WI38 (cell line): ENCODE measurements at regions not wholly inside any gene's neighbourhood (a gene's known extent, or its start where the extent isn't known, plus 50 kb on each side); places are given as distances from the start of the nearest gene placed in this dataset.

Experiments
- H3K4me3 ChIP-seq: 2 replicates; pipeline ENCODE4 v1.5.1; 2011; ENCODE audit warnings: low read depth, mild to moderate bottlenecking, control low read depth, low read length
- CTCF ChIP-seq: IDR thresholded peaks from 2 replicates; pipeline ENCODE4 v1.5.1; 2012; ENCODE audit warnings: low read depth, mild to moderate bottlenecking, control low read depth, low read length

- no peak overlapping the region for H3K4me3 ChIP-seq
- no peak for TF ChIP-seq CTCF
Observed at GRCh38 chr2:397521-397920, 109.6 kb upstream of the ALKAL2 start.

- no peak overlapping the region for H3K4me3 ChIP-seq
- TF ChIP-seq CTCF, result no peak
Observed at GRCh38 chr2:396903-397302, 109.0 kb upstream of the ALKAL2 start.

DNA sequence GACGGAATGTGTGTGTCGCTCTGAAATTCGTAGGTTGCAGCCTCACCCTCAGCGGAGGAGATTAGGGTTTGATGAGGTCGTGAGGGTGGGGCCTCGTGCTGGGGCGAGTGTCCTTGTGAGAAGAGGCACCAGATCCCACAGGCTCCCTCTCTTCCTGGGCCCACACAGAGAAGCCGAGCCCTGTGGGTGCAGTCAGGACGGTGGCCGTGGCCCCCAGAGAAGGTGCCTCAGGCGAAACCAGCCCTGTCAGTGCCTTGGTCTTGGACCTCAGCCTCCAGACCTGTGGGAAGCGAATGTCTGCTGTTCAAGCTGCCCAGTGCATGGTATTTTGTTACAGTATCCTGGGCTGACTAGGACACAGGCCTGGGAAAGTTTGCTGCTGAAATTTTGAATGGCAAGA, 108.0 kb upstream of the ALKAL2 start:
- H3K4me3 ChIP-seq, result no peak overlapping the region
- TF ChIP-seq CTCF, result no peak

- no peak for TF ChIP-seq CTCF
- H3K4me3 ChIP-seq, result no peak overlapping the region
Observed at GRCh38 chr2:393711-394696, 106.1 kb upstream of the ALKAL2 start.

GRCh38 chr2:392926-393280, 105.0 kb upstream of the ALKAL2 start:
- no peak for TF ChIP-seq CTCF
- no peak overlapping the region for H3K4me3 ChIP-seq

- TF ChIP-seq CTCF, result no peak
- H3K4me3 ChIP-seq, result no peak overlapping the region
Observed at GRCh38 chr2:392181-392925, 104.5 kb upstream of the ALKAL2 start.

DNA sequence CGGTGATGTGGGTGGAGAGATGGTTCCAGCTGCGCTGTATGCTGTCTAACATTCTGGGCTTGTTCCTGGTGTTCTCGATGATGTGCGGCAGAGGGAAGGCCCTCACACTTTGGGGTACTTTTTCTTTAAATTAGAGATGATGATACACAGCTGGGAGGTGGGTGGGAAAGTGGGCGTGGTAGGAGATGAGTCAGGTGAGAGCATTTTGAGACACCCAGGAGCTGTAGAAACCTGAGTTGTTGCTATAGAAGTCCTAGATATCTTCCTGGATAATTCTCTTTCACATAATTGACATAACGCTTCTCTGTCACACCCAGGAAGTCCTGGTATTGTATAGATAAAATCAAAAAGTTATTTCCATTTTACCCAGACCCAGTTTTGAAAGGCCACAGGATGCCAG, 103.8 kb upstream of the ALKAL2 start:
- no peak overlapping the region for H3K4me3 ChIP-seq
- no peak for TF ChIP-seq CTCF
